Astrocyte of the cerebellum (primary cell): ENCODE measurements at regions not wholly inside any gene's neighbourhood (a gene's known extent, or its start where the extent isn't known, plus 50 kb on each side); places are given as distances from the start of the nearest gene placed in this dataset.

Source experiments
- DNase-seq: peaks from one replicate; pipeline ENCODE4 v3.0.0-alpha.2; 2011; ENCODE audit warnings: low read depth
- H3K4me3 ChIP-seq: 2 replicates; pipeline ENCODE4 v1.5.1; 2011; ENCODE audit warnings: mild to moderate bottlenecking, low read depth, low read length, moderate library complexity
- in situ Hi-C: cut with HindIII; loops from 2 replicates; pipeline ENCODE4 v1.10.0; 2017; ENCODE audit warnings: low sequenced_read_pairs
- TF ChIP-seq, protein P1 (sequence below): IDR thresholded peaks from 2 replicates; pipeline ENCODE4 v1.5.1; 2012; ENCODE audit warnings: low read length, low read depth, moderate library complexity, mild to moderate bottlenecking; ENCODE audit errors: missing control alignments

DNA sequence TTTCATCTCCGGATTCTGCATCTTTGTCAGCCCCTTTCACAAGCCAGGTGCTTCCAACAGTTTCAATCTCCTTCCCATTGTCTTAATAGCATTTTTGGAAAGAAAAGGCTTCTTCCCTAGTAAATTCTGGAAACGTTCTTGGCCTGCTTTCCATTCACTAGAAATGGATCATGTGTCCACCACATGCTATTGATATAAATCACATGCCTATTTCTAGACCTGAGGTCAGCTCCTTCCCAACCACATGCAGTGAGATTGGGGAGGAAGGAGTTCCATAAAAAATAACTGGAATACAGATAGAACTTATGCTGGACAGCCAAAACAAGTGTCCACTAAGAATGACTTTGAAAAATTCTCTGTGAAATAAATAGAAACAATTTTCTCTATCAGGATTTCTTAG, 181.6 kb upstream of the TMEM161B start:
- no peak overlapping the region for H3K4me3 ChIP-seq
- TF ChIP-seq, protein P1, sequence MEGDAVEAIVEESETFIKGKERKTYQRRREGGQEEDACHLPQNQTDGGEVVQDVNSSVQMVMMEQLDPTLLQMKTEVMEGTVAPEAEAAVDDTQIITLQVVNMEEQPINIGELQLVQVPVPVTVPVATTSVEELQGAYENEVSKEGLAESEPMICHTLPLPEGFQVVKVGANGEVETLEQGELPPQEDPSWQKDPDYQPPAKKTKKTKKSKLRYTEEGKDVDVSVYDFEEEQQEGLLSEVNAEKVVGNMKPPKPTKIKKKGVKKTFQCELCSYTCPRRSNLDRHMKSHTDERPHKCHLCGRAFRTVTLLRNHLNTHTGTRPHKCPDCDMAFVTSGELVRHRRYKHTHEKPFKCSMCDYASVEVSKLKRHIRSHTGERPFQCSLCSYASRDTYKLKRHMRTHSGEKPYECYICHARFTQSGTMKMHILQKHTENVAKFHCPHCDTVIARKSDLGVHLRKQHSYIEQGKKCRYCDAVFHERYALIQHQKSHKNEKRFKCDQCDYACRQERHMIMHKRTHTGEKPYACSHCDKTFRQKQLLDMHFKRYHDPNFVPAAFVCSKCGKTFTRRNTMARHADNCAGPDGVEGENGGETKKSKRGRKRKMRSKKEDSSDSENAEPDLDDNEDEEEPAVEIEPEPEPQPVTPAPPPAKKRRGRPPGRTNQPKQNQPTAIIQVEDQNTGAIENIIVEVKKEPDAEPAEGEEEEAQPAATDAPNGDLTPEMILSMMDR, result no peak
- in situ Hi-C loops, result no loop called here

GRCh38 chr5:88438006-88438405, 169.4 kb upstream of the TMEM161B start:
- H3K4me3 ChIP-seq, result no peak overlapping the region
- peak; percentile 9 for DNase-seq
- TF ChIP-seq, protein P1, result no peak
- in situ Hi-C loops, result no loop called here

More for the DNA sequence above, 181.6 kb upstream of the TMEM161B start:
- no peak for DNase-seq

GRCh38 chr5:88436290-88436689, 167.6 kb upstream of the TMEM161B start:
- in situ Hi-C loops, result no loop called here
- TF ChIP-seq, protein P1, result no peak
- DNase-seq, result no peak
- no peak overlapping the region for H3K4me3 ChIP-seq

- TF ChIP-seq, protein P1, result no peak
- in situ Hi-C loops, result no loop called here
- DNase-seq, result no peak
- no peak overlapping the region for H3K4me3 ChIP-seq
Observed at GRCh38 chr5:88428633-88429032, 160.0 kb upstream of the TMEM161B start.

DNA sequence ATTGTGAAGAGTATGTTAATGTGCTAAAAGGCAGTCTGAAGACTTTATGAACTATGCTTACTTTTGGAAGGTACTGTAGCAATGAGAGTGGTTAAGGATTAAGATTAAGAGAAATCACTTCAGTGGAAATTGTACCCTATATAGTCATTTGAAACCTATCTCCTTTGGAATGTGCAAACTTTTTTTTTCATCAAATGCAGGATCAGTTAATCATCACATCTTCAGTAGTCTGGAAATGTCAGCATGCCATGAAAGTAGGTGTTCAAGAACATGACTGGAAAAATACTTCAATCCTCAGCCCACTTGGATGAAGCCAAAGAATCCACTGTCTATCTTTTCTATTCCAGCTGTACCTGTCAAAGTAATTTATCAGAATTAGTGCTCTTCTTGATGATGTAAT, 157.8 kb upstream of the TMEM161B start:
- no peak for DNase-seq
- in situ Hi-C loops, result no loop called here
- H3K4me3 ChIP-seq, result no peak overlapping the region
- TF ChIP-seq, protein P1, result no peak

DNA sequence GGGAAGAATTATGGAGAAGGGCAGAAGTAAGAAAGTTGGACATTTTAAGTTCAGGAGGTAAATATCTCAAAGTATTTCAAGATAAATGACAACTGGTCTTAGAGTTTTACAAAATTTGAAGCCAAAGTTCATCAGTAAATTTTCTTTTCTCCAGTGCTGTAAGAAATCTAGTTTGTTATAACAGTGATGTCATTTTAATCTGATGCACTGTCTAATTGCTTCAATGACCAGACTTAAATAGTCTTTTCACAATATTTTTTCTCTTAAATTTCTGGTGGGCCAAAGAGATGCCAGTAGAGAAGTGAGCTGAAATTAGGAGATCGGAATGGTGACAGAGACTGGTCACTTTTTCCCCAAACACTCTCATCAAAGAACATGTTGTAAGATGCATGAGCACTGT, 156.5 kb upstream of the TMEM161B start:
- DNase-seq, result no peak
- in situ Hi-C loops, result no loop called here
- no peak overlapping the region for H3K4me3 ChIP-seq
- TF ChIP-seq, protein P1, result no peak

DNA sequence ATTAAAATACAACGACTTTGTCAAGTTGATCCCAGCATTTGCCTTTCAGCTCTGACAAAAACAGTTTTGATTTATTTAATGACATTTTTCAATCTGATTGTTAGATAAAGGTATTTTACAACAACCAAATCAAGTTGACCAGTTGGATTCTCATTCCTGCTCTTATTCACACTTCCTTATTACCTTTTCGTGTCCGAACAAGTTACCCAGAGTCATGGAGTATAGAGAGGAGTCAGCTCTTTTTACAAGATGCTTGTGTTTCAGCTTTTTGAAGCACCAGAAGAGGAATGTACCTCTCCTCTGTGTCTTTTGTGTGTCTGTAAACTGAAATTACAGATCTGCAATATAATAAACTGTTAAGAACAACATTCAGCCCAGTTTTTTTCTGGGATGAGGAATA, 151.3 kb upstream of the TMEM161B start:
- no peak for DNase-seq
- TF ChIP-seq, protein P1, result no peak
- no peak overlapping the region for H3K4me3 ChIP-seq
- in situ Hi-C loops, result no loop called here
